BLaER1 treated with 17β-estradiol and CSF1 and Interleukin-3, amounts not matched to agents 10 nM and 100 nM (cell line): ENCODE measurements at regions not wholly inside any gene's neighbourhood (a gene's known extent, or its start where the extent isn't known, plus 50 kb on each side); places are given as distances from the start of the nearest gene placed in this dataset.

ENCODE experiments used
- H3K27ac ChIP-seq, 11 experiments: shearing (Covaris generic); formaldehyde crosslinking; 2 replicates each; pipeline ENCODE4 v1.8.1; 2022
- H3K27me3 ChIP-seq, 11 experiments: shearing (Covaris generic); formaldehyde crosslinking; 2 replicates each; pipeline ENCODE4 v1.8.1; 2022
- H3K36me3 ChIP-seq, 11 experiments: shearing (Covaris generic); formaldehyde crosslinking; 2 replicates each; pipeline ENCODE4 v1.8.1; 2022
- H3K4me1 ChIP-seq, 10 experiments: shearing (Covaris generic); formaldehyde crosslinking; 2 replicates each; pipeline ENCODE4 v1.8.1; 2022
- H3K4me2 ChIP-seq, 11 experiments: shearing (Covaris generic); formaldehyde crosslinking; 2 replicates each; pipeline ENCODE4 v1.8.1; 2022
- H3K4me3 ChIP-seq, 10 experiments: shearing (Covaris generic); formaldehyde crosslinking; 2 replicates each; pipeline ENCODE4 v1.8.1; 2022
- H3K9ac ChIP-seq, 11 experiments: shearing (Covaris generic); formaldehyde crosslinking; 2 replicates each; pipeline ENCODE4 v1.8.1; 2022
- H3K9me3 ChIP-seq, 11 experiments: shearing (Covaris generic); formaldehyde crosslinking; replicated peaks in 1 of 11; 2 replicates each; pipeline ENCODE4 v1.8.1; 2022
- H4K20me1 ChIP-seq, 11 experiments: shearing (Covaris generic); formaldehyde crosslinking; 2 replicates each; pipeline ENCODE4 v1.8.1; 2022
- Cebpa-rat ChIP-seq, 11 experiments: shearing (Covaris generic); IDR thresholded peaks; 2 replicates each; pipeline ENCODE4 v1.8.1; 2022

- Histone ChIP-seq H3K4me3 (no peak overlapping the region), H3K36me3 (no peaks in the 10 kb centered on the region), H3K27me3 (no peaks in the 10 kb centered on the region), H3K9me3 (no peaks in the 10 kb centered on the region), H3K27ac (no peak overlapping the region), H3K4me1 (no peaks in the 10 kb centered on the region), H3K9ac (no peak overlapping the region), H4K20me1 (no peaks in the 10 kb centered on the region), H3K4me2 (no peak overlapping the region)
- TF ChIP-seq Cebpa-rat (IDR thresholded peaks at IDR 0.05) = no peak
These were observed 78.4 kb upstream of the POU3F1 start for GRCh38 chr1:38125016-38125415.

GRCh38 chr1:38123356-38124135, 77.0 kb upstream of the POU3F1 start:
- Histone ChIP-seq H3K9me3 (no peaks in the 10 kb centered on the region), H3K4me3 (no peak overlapping the region), H3K4me1 (peaks cover 0 to 2% (median 0%) of the 10 kb centered on the region in 10 experiments; a peak in 2 of 20 replicates), H3K4me2 (no peak overlapping the region), H3K9ac (no peak overlapping the region), H4K20me1 (no peaks in the 10 kb centered on the region), H3K36me3 (no peaks in the 10 kb centered on the region), H3K27ac (no peak overlapping the region), H3K27me3 (no peaks in the 10 kb centered on the region)
- TF ChIP-seq Cebpa-rat (IDR thresholded peaks at IDR 0.05) = no peak

GRCh38 chr1:38121231-38121680, 74.7 kb upstream of the POU3F1 start:
- H3K9ac ChIP-seq = no peak overlapping the region
- no peak overlapping the region for H3K4me3 ChIP-seq
- H3K36me3 ChIP-seq = no peaks in the 10 kb centered on the region
- no peak overlapping the region for H3K4me2 ChIP-seq
- H3K27ac ChIP-seq = no peak overlapping the region
- peaks cover 0 to 3% (median 0%) of the 10 kb centered on the region in 10 experiments; a peak in 2 of 20 replicates for H3K4me1 ChIP-seq
- no peaks in the 10 kb centered on the region for H4K20me1 ChIP-seq
- TF ChIP-seq Cebpa-rat (IDR thresholded peaks at IDR 0.05) = no peak
- H3K27me3 ChIP-seq = no peaks in the 10 kb centered on the region
- H3K9me3 ChIP-seq = no peaks in the 10 kb centered on the region

GRCh38 chr1:38120552-38121230, 74.1 kb upstream of the POU3F1 start:
- no peak overlapping the region for H3K4me3 ChIP-seq
- no peak for TF ChIP-seq Cebpa-rat (IDR thresholded peaks at IDR 0.05)
- H3K27me3 ChIP-seq = no peaks in the 10 kb centered on the region
- H3K9me3 ChIP-seq = no peaks in the 10 kb centered on the region
- no peak overlapping the region for H3K9ac ChIP-seq
- H3K4me2 ChIP-seq = no peak overlapping the region
- peaks cover 1 to 7% (median 4%) of the 10 kb centered on the region in 10 experiments; a peak in 18 of 20 replicates for H3K4me1 ChIP-seq
- no peak overlapping the region for H3K27ac ChIP-seq
- H3K36me3 ChIP-seq = no peaks in the 10 kb centered on the region
- H4K20me1 ChIP-seq = no peaks in the 10 kb centered on the region

GRCh38 chr1:38118976-38119375, 72.4 kb upstream of the POU3F1 start:
- TF ChIP-seq Cebpa-rat (IDR thresholded peaks at IDR 0.05) = no peak
- Histone ChIP-seq H4K20me1 (no peaks in the 10 kb centered on the region), H3K4me1 (peaks cover 18 to 24% (median 21%) of the 10 kb centered on the region in 10 experiments), H3K4me2 (no peak overlapping the region), H3K27ac (no peak overlapping the region), H3K9me3 (no peaks in the 10 kb centered on the region), H3K36me3 (no peaks in the 10 kb centered on the region), H3K27me3 (no peaks in the 10 kb centered on the region), H3K9ac (no peak overlapping the region), H3K4me3 (no peak overlapping the region)

- H3K27me3 ChIP-seq = no peaks in the 10 kb centered on the region
- H3K9me3 ChIP-seq = no peaks in the 10 kb centered on the region
- no peak for TF ChIP-seq Cebpa-rat (IDR thresholded peaks at IDR 0.05)
- H3K4me1 ChIP-seq = peaks cover 21 to 39% (median 33%) of the 10 kb centered on the region in 10 experiments
- H3K36me3 ChIP-seq = no peaks in the 10 kb centered on the region
- H3K4me3 ChIP-seq = no peak overlapping the region
- no peak overlapping the region for H3K27ac ChIP-seq
- no peak overlapping the region for H3K9ac ChIP-seq
- no peaks in the 10 kb centered on the region for H4K20me1 ChIP-seq
- H3K4me2 ChIP-seq = no peak overlapping the region
These were observed 70.9 kb upstream of the POU3F1 start for GRCh38 chr1:38117444-38117887.

GRCh38 chr1:38115682-38116202, 69.1 kb upstream of the POU3F1 start:
- no peak overlapping the region for H3K27ac ChIP-seq
- TF ChIP-seq Cebpa-rat (IDR thresholded peaks at IDR 0.05) = no peak
- no peak overlapping the region for H3K4me3 ChIP-seq
- H3K9ac ChIP-seq = no peak overlapping the region
- H3K27me3 ChIP-seq = no peaks in the 10 kb centered on the region
- no peaks in the 10 kb centered on the region for H3K36me3 ChIP-seq
- peak overlapping the region; percentile 69 to 94 (median 83); a peak in 18 of 22 replicates for H3K4me2 ChIP-seq
- no peaks in the 10 kb centered on the region for H3K9me3 ChIP-seq
- H4K20me1 ChIP-seq = no peaks in the 10 kb centered on the region
- peaks cover 21 to 43% (median 36%) of the 10 kb centered on the region in 10 experiments for H3K4me1 ChIP-seq

- peaks cover 21 to 43% (median 36%) of the 10 kb centered on the region in 10 experiments for H3K4me1 ChIP-seq
- H3K4me2 ChIP-seq = peak overlapping the region; percentile 69 to 94 (median 83)
- peak overlapping the region in 4 of 11 experiments; percentile 31 to 65 (median 46); a peak in 3 of 22 replicates for H3K27ac ChIP-seq
- no peaks in the 10 kb centered on the region for H3K27me3 ChIP-seq
- H3K9ac ChIP-seq = no peak overlapping the region
- H4K20me1 ChIP-seq = no peaks in the 10 kb centered on the region
- peaks cover 0 to 5% (median 2%) of the 10 kb centered on the region in 11 experiments; a peak in 8 of 22 replicates for H3K9me3 ChIP-seq
- H3K4me3 ChIP-seq = no peak overlapping the region
- H3K36me3 ChIP-seq = no peaks in the 10 kb centered on the region
- no peak for TF ChIP-seq Cebpa-rat (IDR thresholded peaks at IDR 0.05)
These were observed 68.6 kb upstream of the POU3F1 start for GRCh38 chr1:38115226-38115625.
